SHP77 (cell line): ENCODE measurements at regions not wholly inside any gene's neighbourhood (a gene's known extent, or its start where the extent isn't known, plus 50 kb on each side); places are given as distances from the start of the nearest gene placed in this dataset.
A peak's percentile ranks its signal among the peaks of the same experiment; 100 is the strongest.
"Not testable (repeated sequence)": the region's sequence is repeated elsewhere in the genome, so short reads cannot be mapped to it uniquely, and the experiment has no call there.

Source experiments
- DNase-seq, 2 experiments: peaks; one replicate each; lab custom pipeline; 2025; lab: John Stamatoyannopoulos, UW

- no peak for DNase-seq
Measured at GRCh38 chr5:163269624-163270023, 167.8 kb upstream of the CCNG1 start.

- DNase-seq, result no peak
Measured at GRCh38 chr5:163276466-163276865, 160.9 kb upstream of the CCNG1 start.

GRCh38 chr5:163280897-163281296 lies 156.5 kb upstream of the CCNG1 start:
- DNase-seq, result not testable (repeated sequence)

- no peak for DNase-seq
Measured at GRCh38 chr5:163281512-163281911, 155.9 kb upstream of the CCNG1 start.

GRCh38 chr5:163293836-163294235 lies 143.6 kb upstream of the CCNG1 start:
- DNase-seq, result no peak

- DNase-seq, result no peak
Measured at GRCh38 chr5:163303718-163304117, 133.7 kb upstream of the CCNG1 start.

- no peak for DNase-seq
Measured at GRCh38 chr5:163305655-163306054, 131.7 kb upstream of the CCNG1 start.

GRCh38 chr5:163306421-163306820 lies 131.0 kb upstream of the CCNG1 start:
- DNase-seq, result no peak

GRCh38 chr5:163309914-163310313 lies 127.5 kb upstream of the CCNG1 start:
- no peak for DNase-seq

GRCh38 chr5:163310997-163311396 lies 126.4 kb upstream of the CCNG1 start:
- no peak for DNase-seq

GRCh38 chr5:163312598-163312997 lies 124.8 kb upstream of the CCNG1 start:
- DNase-seq, result no peak

- DNase-seq, result not testable (repeated sequence)
Measured at GRCh38 chr5:163313049-163313448, 124.3 kb upstream of the CCNG1 start.

GRCh38 chr5:163316374-163316773 lies 121.0 kb upstream of the CCNG1 start:
- not testable (repeated sequence) for DNase-seq

GRCh38 chr5:163318707-163319106 lies 118.7 kb upstream of the CCNG1 start:
- DNase-seq, result no peak

GRCh38 chr5:163321511-163321910 lies 115.9 kb upstream of the CCNG1 start:
- DNase-seq, result no peak

- no peak for DNase-seq
Measured at GRCh38 chr5:163330723-163331668, 106.4 kb upstream of the CCNG1 start.

GRCh38 chr5:163336074-163336473 lies 101.3 kb upstream of the CCNG1 start:
- not testable (repeated sequence) for DNase-seq

GRCh38 chr5:163339148-163339547 lies 98.2 kb upstream of the CCNG1 start:
- no peak for DNase-seq

- DNase-seq, result not testable (repeated sequence)
Measured at GRCh38 chr5:163340378-163340777, 97.0 kb upstream of the CCNG1 start.

- DNase-seq, result no peak
Measured at GRCh38 chr5:163342306-163342705, 95.1 kb upstream of the CCNG1 start.

GRCh38 chr5:163345216-163345615 lies 92.2 kb upstream of the CCNG1 start:
- no peak for DNase-seq

GRCh38 chr5:163347671-163348070 lies 89.7 kb upstream of the CCNG1 start:
- peak; percentile 16 to 43 for DNase-seq

GRCh38 chr5:163350083-163350482 lies 87.3 kb upstream of the CCNG1 start:
- DNase-seq, result no peak

GRCh38 chr5:163352531-163352930 lies 84.9 kb upstream of the CCNG1 start:
- no peak for DNase-seq
